ENCODE measurements at regions not wholly inside any gene's neighbourhood (a gene's known extent, or its start where the extent isn't known, plus 50 kb on each side); places are given as distances from the start of the nearest gene placed in this dataset.

- Histone ChIP-seq H3K36me3 (no peaks in the 10 kb centered on the region), H3K27me3 (no peaks in the 10 kb centered on the region), H3K4me3 (no peak overlapping the region), H3K27ac (no peak overlapping the region), H3K9me3 (no peaks in the 10 kb centered on the region), H3K4me1 (peaks cover 0 to 13% of the 10 kb centered on the region in 2 donors)
- no peak for DNase-seq (ENCODE audit: low spot score in 2 of 2)
- no peak for TF ChIP-seq CTCF (IDR thresholded peaks at IDR 0.05)
- intact Hi-C loops (cut with DNase I) = no loop called here
Measured at GRCh38 chr6:56838016-56838555, 116.8 kb upstream of the BEND6 start.

- Histone ChIP-seq H3K9me3 (no peaks in the 10 kb centered on the region), H3K27me3 (no peaks in the 10 kb centered on the region), H3K4me1 (peaks cover 0 to 13% of the 10 kb centered on the region in 2 donors), H3K36me3 (no peaks in the 10 kb centered on the region), H3K4me3 (no peak overlapping the region), H3K27ac (no peak overlapping the region)
- no peak for DNase-seq (ENCODE audit: low spot score in 2 of 2)
- TF ChIP-seq CTCF (IDR thresholded peaks at IDR 0.05) = no peak
- intact Hi-C loops (cut with DNase I) = no loop called here
Measured at GRCh38 chr6:56837322-56837894, 117.5 kb upstream of the BEND6 start.

GRCh38 chr6:56835612-56836011 is 119.3 kb upstream of the BEND6 start:
- Histone ChIP-seq H3K27me3 (no peaks in the 10 kb centered on the region), H3K4me3 (no peak overlapping the region), H3K9me3 (no peaks in the 10 kb centered on the region), H3K36me3 (no peaks in the 10 kb centered on the region), H3K27ac (no peak overlapping the region), H3K4me1 (peaks cover 0 to 13% of the 10 kb centered on the region in 2 donors)
- TF ChIP-seq CTCF (IDR thresholded peaks at IDR 0.05) = no peak
- intact Hi-C loops (cut with DNase I) = no loop called here
- no peak for DNase-seq (ENCODE audit: low spot score in 2 of 2)

GRCh38 chr6:56833873-56834272 is 121.0 kb upstream of the BEND6 start:
- intact Hi-C loops (cut with DNase I) = no loop called here
- no peaks in the 10 kb centered on the region for H3K9me3 ChIP-seq
- TF ChIP-seq CTCF (IDR thresholded peaks at IDR 0.05) = no peak
- no peak overlapping the region for H3K4me3 ChIP-seq
- H3K27ac ChIP-seq = no peak overlapping the region
- no peak for DNase-seq (ENCODE audit: low spot score in 2 of 2)
- H3K36me3 ChIP-seq = no peaks in the 10 kb centered on the region
- no peaks in the 10 kb centered on the region for H3K27me3 ChIP-seq
- H3K4me1 ChIP-seq = peaks cover 0 to 9% of the 10 kb centered on the region in 2 donors

- no peak for TF ChIP-seq CTCF (IDR thresholded peaks at IDR 0.05)
Measured at GRCh38 chr6:56833127-56833791, 121.6 kb upstream of the BEND6 start.

More at GRCh38 chr6:56833127-56833791, 121.6 kb upstream of the BEND6 start:
- Histone ChIP-seq H3K4me3 (no peak overlapping the region), H3K27ac (no peak overlapping the region), H3K9me3 (no peaks in the 10 kb centered on the region), H3K27me3 (no peaks in the 10 kb centered on the region), H3K4me1 (peaks cover 0 to 13% of the 10 kb centered on the region in 2 donors), H3K36me3 (no peaks in the 10 kb centered on the region)
- intact Hi-C loops (cut with DNase I) = no loop called here
- DNase-seq (ENCODE audit: low spot score in 2 of 2) = no peak

Data from ascending aorta (tissue), 2 donors.